Mesendoderm (in vitro differentiated cells): ENCODE measurements at regions not wholly inside any gene's neighbourhood (a gene's known extent, or its start where the extent isn't known, plus 50 kb on each side); places are given as distances from the start of the nearest gene placed in this dataset.

Source experiments
- DNase-seq: peaks from one replicate; pipeline ENCODE4 v3.0.0; 2013
- H2AK5ac ChIP-seq: 2 replicates; pipeline ENCODE4 v1.6.1; 2013; ENCODE audit warnings: low read length, inconsistent platforms
- H2BK120ac ChIP-seq: 2 replicates; pipeline ENCODE4 v1.6.1; 2013; ENCODE audit warnings: low read depth, mild to moderate bottlenecking, low read length, moderate library complexity, mixed read lengths
- H2BK15ac ChIP-seq: replicated peaks from 2 replicates; pipeline ENCODE4 v1.6.1; 2013; ENCODE audit warnings: low read depth, mild to moderate bottlenecking, moderate library complexity
- H2BK5ac ChIP-seq: 2 replicates; pipeline ENCODE4 v1.6.1; 2013; ENCODE audit warnings: low read length, inconsistent platforms
- H3K18ac ChIP-seq: 2 replicates; pipeline ENCODE4 v1.6.1; 2013; ENCODE audit warnings: mild to moderate bottlenecking, low read length, mixed read lengths
- H3K23ac ChIP-seq: one replicate; pipeline ENCODE4 v1.6.1; 2013; ENCODE audit warnings: low read length
- H3K27ac ChIP-seq: 2 replicates; pipeline ENCODE4 v1.5.1; 2013; ENCODE audit warnings: low read depth, mild to moderate bottlenecking, inconsistent platforms, low read length, moderate library complexity
- H3K27me3 ChIP-seq: 2 replicates; pipeline ENCODE4 v1.6.1; 2013; ENCODE audit warnings: low read length, control low read depth, mild to moderate bottlenecking, inconsistent platforms; ENCODE audit not compliant: insufficient read depth, poor library complexity
- H3K36me3 ChIP-seq: 2 replicates; pipeline ENCODE4 v1.6.1; 2013; ENCODE audit warnings: low read length, inconsistent platforms; ENCODE audit not compliant: control insufficient read depth, insufficient read depth
- H3K4ac ChIP-seq: one replicate; pipeline ENCODE4 v1.6.1; 2013; ENCODE audit warnings: low read depth, mild to moderate bottlenecking, low read length, moderate library complexity
- H3K4me1 ChIP-seq: 2 replicates; pipeline ENCODE4 v1.6.1; 2013; ENCODE audit warnings: low read depth, low read length, inconsistent platforms; ENCODE audit not compliant: control insufficient read depth
- H3K4me2 ChIP-seq: 2 replicates; pipeline ENCODE4 v1.6.1; 2013; ENCODE audit warnings: low read length
- H3K4me3 ChIP-seq: 2 replicates; pipeline ENCODE4 v1.5.1; 2013; ENCODE audit warnings: mild to moderate bottlenecking, low read length
- H3K56ac ChIP-seq: one replicate; pipeline ENCODE4 v1.6.1; 2013; ENCODE audit warnings: low read length
- H3K79me1 ChIP-seq: 2 replicates; pipeline ENCODE4 v1.6.1; 2013; ENCODE audit warnings: low read length, inconsistent platforms
- H3K79me2 ChIP-seq: 2 replicates; pipeline ENCODE4 v1.6.1; 2013; ENCODE audit warnings: mild to moderate bottlenecking, low read length; ENCODE audit not compliant: control insufficient read depth, insufficient read depth
- H3K9ac ChIP-seq: 2 replicates; pipeline ENCODE4 v1.6.1; 2013; ENCODE audit warnings: low read length, inconsistent platforms
- H4K5ac ChIP-seq: one replicate; pipeline ENCODE4 v1.6.1; 2013; ENCODE audit warnings: low read length
- H4K8ac ChIP-seq: one replicate; pipeline ENCODE4 v1.6.1; 2013; ENCODE audit warnings: low read depth, mild to moderate bottlenecking, control low read depth, low read length, moderate library complexity
- WGBS: extraction: QIAGEN DNeasy Blood & Tissue Kit; methylation state at CpG from one replicate; pipeline ENCODE4 v1.1.7; 2013; ENCODE audit warnings: low lambda C conversion rate, missing lambda C conversion rate; ENCODE audit not compliant: insufficient coverage; ENCODE audit errors: extremely low coverage; 5-methylcytosine and 5-hydroxymethylcytosine counted together

DNA sequence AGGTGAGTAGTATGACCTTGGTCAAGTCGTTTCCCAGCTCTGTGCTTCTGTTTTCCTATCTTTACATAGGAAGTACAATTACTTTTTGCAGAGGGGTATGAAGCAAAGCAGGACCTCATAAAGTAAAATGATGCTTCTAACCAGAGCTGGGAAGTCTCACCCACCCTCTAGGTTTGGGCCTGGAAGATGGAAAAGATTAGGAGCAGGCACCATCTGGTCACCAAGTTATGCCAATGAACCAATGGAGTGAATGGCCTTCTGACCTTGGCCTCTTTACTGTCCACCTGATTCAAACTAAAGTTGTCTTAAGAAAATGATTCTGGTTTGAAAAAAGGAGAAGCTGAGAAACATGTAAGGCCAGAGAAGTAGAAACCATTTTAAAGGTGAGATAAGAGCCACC lies 68.9 kb upstream of the CTNNBL1 start:
- no peak overlapping the region for H4K5ac ChIP-seq
- H3K79me1 ChIP-seq: no peaks in the 10 kb centered on the region
- no peak overlapping the region for H3K9ac ChIP-seq
- H4K8ac ChIP-seq: no peak overlapping the region
- no peak overlapping the region for H3K27ac ChIP-seq
- no peak overlapping the region for H3K4me3 ChIP-seq
- no peak overlapping the region for H2BK120ac ChIP-seq
- no peak overlapping the region for H2BK15ac ChIP-seq
- H3K79me2 ChIP-seq: no peaks in the 10 kb centered on the region
- H3K23ac ChIP-seq: no peak overlapping the region
- no peak overlapping the region for H3K4me2 ChIP-seq
- H3K4ac ChIP-seq: no peak overlapping the region
- H3K36me3 ChIP-seq: no peaks in the 10 kb centered on the region
- WGBS: no CpG with 5 or more reads among the region's 1 CpG
- DNase-seq: no peak
- no peaks in the 10 kb centered on the region for H3K4me1 ChIP-seq
- no peak overlapping the region for H2AK5ac ChIP-seq
- no peak overlapping the region for H2BK5ac ChIP-seq
- no peak overlapping the region for H3K56ac ChIP-seq
- no peaks in the 10 kb centered on the region for H3K27me3 ChIP-seq
- H3K18ac ChIP-seq: no peak overlapping the region

DNA sequence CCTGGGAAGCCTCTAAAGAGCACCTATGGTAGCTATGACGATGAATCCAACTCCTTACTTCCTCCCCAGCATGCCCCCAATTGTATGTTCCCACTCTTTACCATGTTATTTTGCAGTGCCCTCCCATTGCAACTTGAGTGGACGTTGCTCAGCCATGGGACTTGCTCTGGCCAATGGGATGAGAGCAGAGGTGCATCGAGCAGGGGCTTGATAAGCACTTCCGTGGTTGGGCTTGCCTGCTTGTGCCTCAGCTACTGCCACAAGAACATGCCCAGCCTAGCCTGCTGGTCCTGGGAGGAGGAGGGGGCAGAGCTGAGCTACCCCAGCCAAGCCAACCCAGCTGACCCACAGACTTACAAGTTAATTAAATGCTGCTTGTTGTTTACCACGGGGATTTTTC lies 71.1 kb upstream of the CTNNBL1 start:
- H3K4ac ChIP-seq: no peak overlapping the region
- WGBS: no CpG with 5 or more reads among the region's 5 CpGs
- no peak overlapping the region for H3K4me2 ChIP-seq
- no peak overlapping the region for H2AK5ac ChIP-seq
- H4K5ac ChIP-seq: no peak overlapping the region
- H3K36me3 ChIP-seq: no peaks in the 10 kb centered on the region
- DNase-seq: peak; percentile 46
- no peak overlapping the region for H3K27ac ChIP-seq
- no peak overlapping the region for H2BK120ac ChIP-seq
- no peaks in the 10 kb centered on the region for H3K79me1 ChIP-seq
- H2BK5ac ChIP-seq: no peak overlapping the region
- no peak overlapping the region for H2BK15ac ChIP-seq
- H3K56ac ChIP-seq: no peak overlapping the region
- H3K9ac ChIP-seq: no peak overlapping the region
- no peak overlapping the region for H3K4me3 ChIP-seq
- H3K18ac ChIP-seq: no peak overlapping the region
- no peak overlapping the region for H3K23ac ChIP-seq
- H3K27me3 ChIP-seq: no peaks in the 10 kb centered on the region
- H3K4me1 ChIP-seq: no peaks in the 10 kb centered on the region
- H3K79me2 ChIP-seq: no peaks in the 10 kb centered on the region
- no peak overlapping the region for H4K8ac ChIP-seq

DNA sequence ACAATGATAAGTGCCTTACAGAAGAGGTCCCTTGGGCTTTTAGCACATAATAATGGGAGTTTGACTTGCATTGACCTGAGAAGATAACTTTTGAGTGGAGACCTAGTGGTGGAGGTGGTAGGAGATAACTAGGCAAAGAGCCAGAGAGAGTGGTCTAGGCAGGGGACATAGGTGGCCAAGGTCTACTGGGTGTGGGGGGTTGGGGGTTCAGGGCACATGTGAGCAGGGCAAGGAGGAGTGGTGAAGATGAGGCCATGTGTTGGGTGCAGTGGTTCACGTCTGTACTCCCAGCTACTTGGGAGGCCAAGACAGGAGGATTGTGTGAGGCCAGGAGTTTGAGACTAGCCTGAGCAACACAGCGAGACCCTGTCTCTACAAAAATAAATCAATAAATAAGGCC lies 74.3 kb upstream of the CTNNBL1 start:
- H3K56ac ChIP-seq: no peak overlapping the region

DNA sequence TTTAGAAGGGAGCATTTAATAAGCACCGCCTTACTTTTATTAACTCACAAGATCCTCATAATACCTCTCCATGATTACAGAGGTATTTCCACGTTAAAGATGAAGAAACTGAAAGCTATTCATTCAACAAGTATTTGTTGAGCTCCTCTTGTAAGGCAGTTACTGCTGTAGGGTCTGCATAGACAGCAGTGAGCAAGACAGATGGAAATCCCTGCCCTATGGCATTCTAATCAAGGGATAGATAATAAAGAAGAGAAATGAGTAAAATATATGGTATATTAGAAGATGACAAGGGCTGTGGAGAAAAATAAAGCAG lies 77.8 kb upstream of the CTNNBL1 start:
- no peaks in the 10 kb centered on the region for H3K36me3 ChIP-seq
- H4K5ac ChIP-seq: no peak overlapping the region
- H2BK120ac ChIP-seq: no peak overlapping the region
- WGBS: no CpG with 5 or more reads among the region's 2 CpGs
- no peak overlapping the region for H3K4me2 ChIP-seq
- no peak overlapping the region for H3K4me3 ChIP-seq
- H4K8ac ChIP-seq: no peak overlapping the region
- H3K9ac ChIP-seq: no peak overlapping the region
- no peak overlapping the region for H3K56ac ChIP-seq
- H2BK15ac ChIP-seq: no peak overlapping the region
- no peak overlapping the region for H2AK5ac ChIP-seq
- H3K79me2 ChIP-seq: no peaks in the 10 kb centered on the region
- no peak overlapping the region for H3K4ac ChIP-seq
- H2BK5ac ChIP-seq: no peak overlapping the region
- no peak overlapping the region for H3K27ac ChIP-seq
- DNase-seq: no peak
- no peaks in the 10 kb centered on the region for H3K4me1 ChIP-seq
- no peak overlapping the region for H3K18ac ChIP-seq
- H3K79me1 ChIP-seq: no peaks in the 10 kb centered on the region
- H3K23ac ChIP-seq: no peak overlapping the region
- H3K27me3 ChIP-seq: no peaks in the 10 kb centered on the region

More for the DNA sequence above, 74.3 kb upstream of the CTNNBL1 start:
- no peak overlapping the region for H2BK120ac ChIP-seq
- H3K79me2 ChIP-seq: no peaks in the 10 kb centered on the region
- H4K5ac ChIP-seq: no peak overlapping the region
- H3K4me2 ChIP-seq: no peak overlapping the region
- no peak overlapping the region for H4K8ac ChIP-seq
- no peaks in the 10 kb centered on the region for H3K79me1 ChIP-seq
- no peak overlapping the region for H2AK5ac ChIP-seq
- no CpG with 5 or more reads among the region's 2 CpGs for WGBS
- H3K36me3 ChIP-seq: no peaks in the 10 kb centered on the region
- no peak overlapping the region for H3K9ac ChIP-seq
- H2BK5ac ChIP-seq: no peak overlapping the region
- H2BK15ac ChIP-seq: no peak overlapping the region
- no peak overlapping the region for H3K4ac ChIP-seq
- H3K4me3 ChIP-seq: no peak overlapping the region
- H3K18ac ChIP-seq: no peak overlapping the region
- DNase-seq: no peak
- no peaks in the 10 kb centered on the region for H3K4me1 ChIP-seq
- H3K23ac ChIP-seq: no peak overlapping the region
- H3K27me3 ChIP-seq: no peaks in the 10 kb centered on the region
- H3K27ac ChIP-seq: no peak overlapping the region

DNA sequence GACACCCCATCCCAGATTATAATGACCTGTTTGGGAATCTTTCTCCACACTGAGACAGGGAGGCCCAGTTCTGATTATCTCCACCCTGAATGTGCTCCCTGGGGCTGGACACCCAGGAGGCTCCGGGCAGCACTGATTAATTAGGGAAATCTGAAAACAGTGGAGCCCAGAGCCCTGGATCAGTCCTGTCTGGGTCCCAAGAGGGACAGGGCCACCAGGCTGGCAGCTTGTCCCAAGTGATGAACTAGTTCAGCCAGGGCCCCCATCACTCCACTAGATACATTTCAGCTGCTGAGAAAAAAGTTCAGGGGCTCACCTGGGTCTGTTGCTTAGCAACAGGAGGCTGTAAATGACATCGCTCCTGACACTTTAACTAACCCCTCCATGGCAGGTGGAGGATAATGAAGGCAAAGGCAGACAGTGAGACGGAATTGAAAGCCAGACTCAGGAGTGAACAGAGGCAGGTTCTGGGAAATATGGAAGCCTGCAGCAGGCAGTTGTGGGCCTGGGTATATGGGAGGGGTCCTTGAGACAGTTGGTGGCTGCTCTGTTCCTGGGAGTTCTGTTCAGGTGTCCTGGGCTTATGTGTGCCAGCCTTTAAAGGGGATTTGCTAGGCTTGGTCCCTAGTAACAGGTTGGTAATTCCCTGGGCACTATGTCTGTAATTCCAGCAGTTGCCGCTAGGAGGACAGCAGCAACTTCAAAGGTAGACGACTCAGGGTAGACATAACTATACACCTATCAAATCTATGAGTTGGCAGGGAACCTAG lies 78.3 kb upstream of the CTNNBL1 start:
- Histone ChIP-seq H3K79me2 (no peaks in the 10 kb centered on the region), H3K23ac (no peak overlapping the region), H4K8ac (no peak overlapping the region), H3K4ac (no peak overlapping the region), H3K36me3 (no peaks in the 10 kb centered on the region), H3K4me1 (no peaks in the 10 kb centered on the region), H3K9ac (no peak overlapping the region), H3K27ac (no peak overlapping the region), H3K4me3 (no peak overlapping the region), H3K79me1 (no peaks in the 10 kb centered on the region), H3K4me2 (no peak overlapping the region), H2BK5ac (no peak overlapping the region), H4K5ac (no peak overlapping the region), H2BK120ac (no peak overlapping the region), H2BK15ac (no peak overlapping the region), H2AK5ac (no peak overlapping the region), H3K27me3 (no peaks in the 10 kb centered on the region), H3K18ac (no peak overlapping the region), H3K56ac (no peak overlapping the region)
- WGBS: no CpG with 5 or more reads among the region's 5 CpGs
- DNase-seq: peak; percentile 57

DNA sequence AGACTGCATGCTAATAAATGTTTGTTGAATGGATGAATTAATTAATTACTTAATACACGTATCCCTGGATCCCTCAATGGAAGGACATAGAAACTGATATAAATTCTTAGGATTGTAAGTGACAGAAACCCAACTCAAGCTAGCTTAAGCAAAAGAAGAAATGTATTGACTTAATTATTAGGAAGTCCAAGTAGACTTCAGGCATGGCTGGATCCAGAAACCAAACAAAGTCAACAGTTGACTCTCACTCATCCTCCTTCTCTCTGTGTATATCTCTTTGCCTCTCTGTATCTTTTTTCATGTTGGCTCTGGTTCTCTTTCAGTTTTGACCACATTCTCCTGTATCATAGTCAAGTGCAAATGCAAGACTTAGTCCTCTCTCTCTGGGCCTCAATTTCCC lies 82.0 kb upstream of the CTNNBL1 start:
- Histone ChIP-seq H2BK5ac (no peak overlapping the region), H3K27ac (no peak overlapping the region), H4K8ac (no peak overlapping the region), H3K4me3 (no peak overlapping the region), H3K9ac (no peak overlapping the region), H4K5ac (no peak overlapping the region), H2BK15ac (no peak overlapping the region), H3K79me1 (no peaks in the 10 kb centered on the region), H3K4me1 (no peaks in the 10 kb centered on the region), H3K36me3 (no peaks in the 10 kb centered on the region), H2BK120ac (no peak overlapping the region), H3K4ac (no peak overlapping the region), H3K18ac (no peak overlapping the region), H3K4me2 (no peak overlapping the region), H3K56ac (no peak overlapping the region), H3K23ac (no peak overlapping the region), H2AK5ac (no peak overlapping the region), H3K79me2 (no peaks in the 10 kb centered on the region), H3K27me3 (no peaks in the 10 kb centered on the region)
- DNase-seq: no peak
- no CpG with 5 or more reads among the region's 1 CpG for WGBS
